ENCODE measurements at regions not wholly inside any gene's neighbourhood (a gene's known extent, or its start where the extent isn't known, plus 50 kb on each side); places are given as distances from the start of the nearest gene placed in this dataset.

- no peak overlapping the region for H3K27ac Mint-ChIP-seq
- H3K27me3 Mint-ChIP-seq, result peaks cover 21 to 41% of the 10 kb centered on the region in 2 donors
- no peaks in the 10 kb centered on the region for H3K9me3 Mint-ChIP-seq
- H3K36me3 Mint-ChIP-seq (ENCODE audit: insufficient read depth), result no peaks in the 10 kb centered on the region
- no peak overlapping the region for H3K4me3 Mint-ChIP-seq
- DNase-seq (no peak), ATAC-seq (replicated peaks) (no peak)
- no peaks in the 10 kb centered on the region for H3K4me1 Mint-ChIP-seq (ENCODE audit: low read depth in 2 of 2)
These were observed 149.0 kb downstream of the GLI2 start for GRCh38 chr2:120884472-120885290.

- Mint-ChIP-seq H3K36me3 (ENCODE audit: insufficient read depth) (no peaks in the 10 kb centered on the region), H3K4me1 (ENCODE audit: low read depth in 2 of 2) (no peaks in the 10 kb centered on the region), H3K9me3 (no peaks in the 10 kb centered on the region), H3K27ac (no peak overlapping the region), H3K4me3 (no peak overlapping the region), H3K27me3 (peaks cover 18 to 34% of the 10 kb centered on the region in 2 donors)
- no peak for ATAC-seq (replicated peaks)
- no peak for DNase-seq
These were observed 149.7 kb downstream of the GLI2 start for GRCh38 chr2:120885321-120885720.

DNA sequence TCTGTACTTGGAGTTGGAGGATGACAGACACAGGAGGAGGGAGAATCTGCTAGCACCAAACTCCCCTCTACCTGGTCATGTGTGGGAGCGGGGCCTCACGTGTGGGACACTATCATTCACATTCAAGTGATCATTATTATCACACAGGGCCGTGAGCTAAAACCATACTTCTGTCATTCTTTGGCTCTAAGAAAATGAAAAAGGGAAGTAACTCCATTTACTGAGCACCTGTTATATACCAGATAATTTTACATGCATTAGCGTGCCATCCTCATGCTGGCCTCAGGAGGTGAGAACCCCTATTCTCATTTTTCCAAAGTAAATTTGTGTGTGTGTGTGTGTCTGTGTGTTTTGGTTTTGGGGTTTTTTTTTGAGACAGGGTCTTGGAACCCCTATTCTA, 150.1 kb downstream of the GLI2 start:
- no peak for ATAC-seq (replicated peaks)
- Mint-ChIP-seq H3K4me1 (ENCODE audit: low read depth in 2 of 2) (no peaks in the 10 kb centered on the region), H3K36me3 (ENCODE audit: insufficient read depth) (no peaks in the 10 kb centered on the region), H3K9me3 (no peaks in the 10 kb centered on the region), H3K4me3 (no peak overlapping the region), H3K27ac (no peak overlapping the region), H3K27me3 (peaks cover 15 to 30% of the 10 kb centered on the region in 2 donors)
- no peak for DNase-seq

DNA sequence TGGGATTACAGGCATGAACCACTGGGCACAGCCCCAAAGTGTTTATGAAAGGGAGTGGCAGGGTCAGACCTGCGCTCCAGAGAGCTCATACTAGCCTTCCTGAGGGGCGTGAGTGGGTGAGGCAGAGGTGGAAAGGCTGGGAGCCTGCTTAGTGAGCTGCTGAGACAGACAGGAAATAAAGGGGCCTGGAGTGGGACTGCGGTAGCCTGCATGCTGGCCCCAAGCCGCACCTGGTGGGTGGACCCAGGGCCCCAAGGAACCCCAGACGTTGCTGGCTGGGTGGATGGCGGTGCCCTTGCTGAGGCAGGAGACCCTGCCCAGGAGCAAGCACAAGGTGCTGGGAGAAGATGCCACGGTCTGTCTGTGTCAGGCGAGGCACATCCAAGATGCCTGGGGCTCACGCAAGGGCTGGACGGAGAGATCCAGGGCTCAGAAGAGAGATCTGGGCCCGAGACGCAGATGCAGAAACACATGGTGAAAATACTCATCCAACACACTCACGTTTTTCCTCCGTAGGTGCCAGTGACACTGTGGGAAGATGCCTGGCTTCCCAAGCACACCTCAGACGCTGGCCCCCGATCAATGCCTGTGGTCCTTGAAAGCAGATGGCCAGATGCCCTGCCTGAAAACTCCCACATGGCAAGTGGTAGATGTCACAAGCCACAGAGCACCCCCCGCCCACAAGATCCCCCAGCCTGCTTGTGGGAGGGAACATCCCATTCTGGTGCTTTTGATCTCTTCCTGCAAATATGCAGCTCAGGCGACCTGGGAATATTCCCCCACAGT, 151.1 kb downstream of the GLI2 start:
- DNase-seq (no peak), ATAC-seq (replicated peaks) (no peak)
- Mint-ChIP-seq H3K27ac (no peak overlapping the region), H3K9me3 (no peaks in the 10 kb centered on the region), H3K36me3 (ENCODE audit: insufficient read depth) (no peaks in the 10 kb centered on the region), H3K27me3 (peaks cover 15 to 29% of the 10 kb centered on the region in 2 donors), H3K4me1 (ENCODE audit: low read depth in 2 of 2) (no peaks in the 10 kb centered on the region), H3K4me3 (no peak overlapping the region)

- H3K9me3 Mint-ChIP-seq, result no peaks in the 10 kb centered on the region
- no peak for ATAC-seq (replicated peaks)
These were observed 151.6 kb downstream of the GLI2 start for GRCh38 chr2:120887320-120887697.

GRCh38 chr2:120887741-120888231, 152.1 kb downstream of the GLI2 start:
- DNase-seq (no peak), ATAC-seq (replicated peaks) (no peak)
- Mint-ChIP-seq H3K27ac (no peak overlapping the region), H3K27me3 (peaks cover 15 to 29% of the 10 kb centered on the region in 2 donors), H3K4me1 (ENCODE audit: low read depth in 2 of 2) (no peaks in the 10 kb centered on the region), H3K4me3 (no peak overlapping the region), H3K36me3 (ENCODE audit: insufficient read depth) (no peaks in the 10 kb centered on the region), H3K9me3 (no peaks in the 10 kb centered on the region)

More at GRCh38 chr2:120887320-120887697, 151.6 kb downstream of the GLI2 start:
- Mint-ChIP-seq H3K27ac (no peak overlapping the region), H3K4me1 (ENCODE audit: low read depth in 2 of 2) (no peaks in the 10 kb centered on the region), H3K36me3 (ENCODE audit: insufficient read depth) (no peaks in the 10 kb centered on the region), H3K4me3 (no peak overlapping the region), H3K27me3 (peaks cover 15 to 29% of the 10 kb centered on the region in 2 donors)
- DNase-seq, result no peak

DNA sequence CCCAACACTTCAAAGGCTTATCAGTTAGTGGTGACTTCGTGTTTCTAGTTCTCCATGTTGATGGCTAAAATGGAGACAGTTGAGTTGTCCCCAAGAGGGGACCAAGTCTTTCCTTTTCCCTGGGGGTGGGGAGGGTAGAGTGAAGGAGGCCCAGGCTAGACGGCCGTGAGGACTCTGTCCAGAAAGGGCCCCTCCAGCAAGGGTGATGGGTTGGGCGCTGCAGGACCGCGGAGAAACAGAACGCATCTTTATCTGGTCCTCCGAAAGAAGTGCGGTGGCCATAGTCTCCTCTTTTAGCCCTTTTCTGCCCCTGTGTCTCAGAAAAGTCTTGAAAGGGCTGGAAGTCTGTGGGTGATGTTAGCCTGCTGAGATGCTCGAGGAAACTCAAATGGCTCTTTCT, 153.2 kb downstream of the GLI2 start:
- ATAC-seq (replicated peaks), result no peak
- H3K4me1 Mint-ChIP-seq (ENCODE audit: low read depth in 2 of 2), result no peaks in the 10 kb centered on the region
- peaks cover 20 to 25% of the 10 kb centered on the region in 2 donors for H3K27me3 Mint-ChIP-seq
- no peak overlapping the region for H3K27ac Mint-ChIP-seq
- no peak for DNase-seq
- no peak overlapping the region for H3K4me3 Mint-ChIP-seq
- H3K36me3 Mint-ChIP-seq (ENCODE audit: insufficient read depth), result no peaks in the 10 kb centered on the region
- no peaks in the 10 kb centered on the region for H3K9me3 Mint-ChIP-seq

DNA sequence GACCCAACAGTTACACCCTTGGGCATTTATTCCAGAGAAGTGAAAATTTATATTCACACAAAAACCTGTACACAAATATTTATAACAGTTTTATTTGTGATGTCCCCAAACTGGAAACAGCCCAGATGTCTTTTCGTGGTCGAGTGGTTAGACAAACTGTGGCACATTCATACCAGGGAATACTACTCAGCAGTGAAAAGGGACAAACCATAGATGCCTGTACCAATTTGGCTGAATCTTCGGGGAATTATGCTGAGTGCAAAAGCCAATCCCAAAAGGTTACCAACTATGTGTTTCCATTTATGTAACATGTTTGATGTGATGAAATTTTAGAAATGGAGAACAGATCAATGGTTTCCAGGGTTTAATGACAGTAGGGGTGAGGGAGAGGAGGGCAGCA, 154.3 kb downstream of the GLI2 start:
- DNase-seq, result no peak
- ATAC-seq (replicated peaks), result no peak

GRCh38 chr2:120890566-120891360, 155.1 kb downstream of the GLI2 start:
- DNase-seq, result no peak
- H3K4me1 Mint-ChIP-seq (ENCODE audit: low read depth in 2 of 2), result no peaks in the 10 kb centered on the region
- H3K4me3 Mint-ChIP-seq, result no peak overlapping the region
- H3K27me3 Mint-ChIP-seq, result peaks cover 7 to 10% of the 10 kb centered on the region in 2 donors
- H3K36me3 Mint-ChIP-seq (ENCODE audit: insufficient read depth), result no peaks in the 10 kb centered on the region
- H3K27ac Mint-ChIP-seq, result no peak overlapping the region
- no peaks in the 10 kb centered on the region for H3K9me3 Mint-ChIP-seq
- ATAC-seq (replicated peaks), result no peak

More for the DNA sequence above, 154.3 kb downstream of the GLI2 start:
- Mint-ChIP-seq H3K27ac (no peak overlapping the region), H3K27me3 (peaks cover 15 to 19% of the 10 kb centered on the region in 2 donors), H3K9me3 (no peaks in the 10 kb centered on the region), H3K4me1 (ENCODE audit: low read depth in 2 of 2) (no peaks in the 10 kb centered on the region), H3K4me3 (no peak overlapping the region), H3K36me3 (ENCODE audit: insufficient read depth) (no peaks in the 10 kb centered on the region)

DNA sequence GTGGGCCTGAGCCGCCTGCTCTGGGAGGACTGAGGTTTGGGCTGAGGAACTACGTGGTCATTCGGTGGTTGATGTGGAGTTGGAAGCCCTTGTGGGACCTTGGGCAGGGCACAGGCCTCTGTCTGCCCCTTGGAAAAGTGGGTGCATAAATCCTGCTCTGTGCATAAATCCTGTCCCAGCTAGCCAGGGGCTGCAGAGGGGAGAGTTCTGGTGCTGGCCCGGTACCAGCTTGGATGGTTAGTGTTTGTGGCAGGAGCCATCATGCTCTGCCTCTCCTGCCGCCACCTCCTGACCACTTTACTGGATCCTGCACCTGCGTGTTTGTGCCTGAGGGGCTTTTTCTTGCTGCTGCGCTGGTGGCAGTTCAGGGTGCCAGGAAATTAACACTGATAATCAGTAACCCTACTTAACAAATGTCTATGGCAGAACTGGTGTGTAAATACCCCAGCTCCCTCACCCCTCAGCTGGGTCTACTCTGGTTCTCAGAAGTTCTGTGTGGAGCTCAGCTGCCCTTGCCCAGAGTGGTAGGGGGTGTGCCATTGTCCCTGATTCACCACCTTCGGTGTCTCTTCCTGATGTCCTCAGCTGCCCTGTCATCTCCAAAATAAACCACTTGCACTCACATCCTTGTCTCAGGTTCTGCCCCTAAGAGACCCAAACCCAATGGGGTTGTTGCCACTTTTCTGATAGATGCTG, 156.8 kb downstream of the GLI2 start:
- H3K4me3 Mint-ChIP-seq, result no peak overlapping the region

GRCh38 chr2:120892967-120893667, 157.4 kb downstream of the GLI2 start:
- H3K4me3 Mint-ChIP-seq, result no peak overlapping the region
- H3K27me3 Mint-ChIP-seq, result peaks cover 0 to 5% of the 10 kb centered on the region in 2 donors
- no peaks in the 10 kb centered on the region for H3K4me1 Mint-ChIP-seq (ENCODE audit: low read depth in 2 of 2)
- ATAC-seq (replicated peaks), result no peak
- no peak for DNase-seq
- no peaks in the 10 kb centered on the region for H3K36me3 Mint-ChIP-seq (ENCODE audit: insufficient read depth)
- no peaks in the 10 kb centered on the region for H3K9me3 Mint-ChIP-seq
- no peak overlapping the region for H3K27ac Mint-ChIP-seq

More for the DNA sequence above, 156.8 kb downstream of the GLI2 start:
- no peaks in the 10 kb centered on the region for H3K4me1 Mint-ChIP-seq (ENCODE audit: low read depth in 2 of 2)
- no peak for DNase-seq
- no peaks in the 10 kb centered on the region for H3K36me3 Mint-ChIP-seq (ENCODE audit: insufficient read depth)
- H3K27me3 Mint-ChIP-seq, result peaks cover 0 to 5% of the 10 kb centered on the region in 2 donors
- no peak overlapping the region for H3K27ac Mint-ChIP-seq
- no peak for ATAC-seq (replicated peaks)
- no peaks in the 10 kb centered on the region for H3K9me3 Mint-ChIP-seq

DNA sequence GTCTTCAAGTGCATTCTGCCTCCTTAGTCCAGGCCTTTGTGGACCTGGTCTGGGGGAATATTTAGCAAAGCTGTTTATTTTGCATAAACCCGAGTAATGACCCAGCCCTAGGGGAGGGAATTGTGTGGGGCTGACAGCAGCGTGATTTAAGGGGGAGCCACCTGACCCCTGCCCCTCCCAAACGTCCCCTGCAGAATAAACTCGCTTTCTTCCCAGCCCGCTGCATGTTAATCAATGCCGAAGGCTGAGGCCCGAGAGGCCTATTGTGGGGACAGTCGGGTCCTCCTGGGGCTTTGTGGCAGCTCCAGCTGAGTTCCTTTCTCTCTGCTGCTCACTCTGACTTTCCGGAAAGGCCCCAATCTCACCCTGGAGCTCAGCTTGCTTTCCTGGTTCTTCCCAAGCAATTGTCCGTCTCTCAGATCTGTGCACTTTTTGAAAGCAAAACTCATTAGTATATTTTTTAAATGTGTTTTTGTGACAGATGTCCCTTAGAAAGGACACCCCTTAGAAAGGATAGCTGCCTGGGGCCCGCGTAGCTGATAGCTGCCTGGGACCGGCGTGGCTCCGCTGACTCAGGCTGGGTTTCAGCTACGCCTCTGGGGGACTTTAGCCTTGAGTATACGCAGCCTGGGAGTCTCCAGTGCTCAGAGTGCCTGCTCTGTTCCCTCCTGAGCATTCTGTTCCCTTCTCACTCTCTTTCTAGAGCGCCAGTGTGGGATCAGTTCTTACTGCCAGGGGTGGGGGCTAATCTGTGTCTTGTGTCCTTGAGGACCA, 158.3 kb downstream of the GLI2 start:
- DNase-seq, result no peak
- Mint-ChIP-seq H3K36me3 (ENCODE audit: insufficient read depth) (no peaks in the 10 kb centered on the region), H3K9me3 (no peaks in the 10 kb centered on the region), H3K27ac (no peak overlapping the region), H3K27me3 (peaks cover 0 to 5% of the 10 kb centered on the region in 2 donors), H3K4me3 (no peak overlapping the region), H3K4me1 (ENCODE audit: low read depth in 2 of 2) (no peaks in the 10 kb centered on the region)
- ATAC-seq (replicated peaks), result no peak
